Liver (tissue), 8 donors: ENCODE measurements at regions not wholly inside any gene's neighbourhood (a gene's known extent, or its start where the extent isn't known, plus 50 kb on each side); places are given as distances from the start of the nearest gene placed in this dataset.

Experiments used
- DNase-seq: peaks from one replicate; pipeline ENCODE4 v3.0.0-alpha.2; 2017; ENCODE audit warnings: low spot score
- H3K27ac ChIP-seq, 2 donors: one replicate each; pipeline ENCODE4 v1.7.0; 2013; ENCODE audit warnings: inconsistent platforms in 2 of 2, low read length in 2 of 2, control low read depth in 1 of 2, low read depth in 1 of 2, mild to moderate bottlenecking in 1 of 2
- H3K27me3 ChIP-seq, 4 donors: one replicate each; pipeline versions ENCODE4 v1.6.1 to v1.7.0; 2013; ENCODE audit warnings: low read length in 3 of 4, inconsistent platforms in 1 of 4, mild to moderate bottlenecking in 1 of 4, moderate library complexity in 1 of 4; ENCODE audit not compliant: control insufficient read depth in 4 of 4, insufficient read depth in 4 of 4
- H3K36me3 ChIP-seq, 4 donors: one replicate each; pipeline versions ENCODE4 v1.6.1 to v1.7.0; 2013; ENCODE audit warnings: low read length in 3 of 4, mild to moderate bottlenecking in 3 of 4, low read depth in 1 of 4, moderate library complexity in 1 of 4; ENCODE audit not compliant: control insufficient read depth in 4 of 4, insufficient read depth in 3 of 4
- H3K4me1 ChIP-seq, 4 donors: one replicate each; pipeline versions ENCODE4 v1.6.1 to v1.7.0; 2013; ENCODE audit warnings: low read length in 3 of 4, mild to moderate bottlenecking in 3 of 4, moderate library complexity in 1 of 4; ENCODE audit not compliant: control insufficient read depth in 4 of 4, insufficient read depth in 4 of 4
- H3K4me3 ChIP-seq, 3 donors: one replicate each; pipeline versions ENCODE4 v1.6.1 to v1.7.0; 2013; ENCODE audit warnings: low read length in 3 of 3, control low read depth in 1 of 3, low read depth in 1 of 3, mild to moderate bottlenecking in 1 of 3
- H3K9ac ChIP-seq, 2 donors: one replicate each; pipeline ENCODE4 v1.7.0; 2013; ENCODE audit warnings: low read length in 2 of 2, mild to moderate bottlenecking in 2 of 2, moderate library complexity in 2 of 2, control low read depth in 1 of 2, low read depth in 1 of 2
- H3K9me3 ChIP-seq, 4 donors: one replicate each; pipeline versions ENCODE4 v1.6.1 to v1.7.0; 2013; ENCODE audit warnings: low read length in 3 of 4; ENCODE audit not compliant: control insufficient read depth in 4 of 4
- ATF3 ChIP-seq: IDR thresholded peaks from 2 replicates; pipeline ENCODE4 v1.6.1; 2016; ENCODE audit warnings: antibody characterized with exemption
- CTCF ChIP-seq: fragments of 150-350 bp; IDR thresholded peaks from 2 replicates; pipeline ENCODE4 v1.5.1; 2017; ENCODE audit warnings: improper control_type of control experiment, low read depth, low read length; ENCODE audit not compliant: missing input control
- EGR1 ChIP-seq, 2 donors: IDR thresholded peaks; 2 replicates each; pipeline ENCODE4 v1.6.1; 2016 to 2018; ENCODE audit warnings: antibody characterized with exemption in 2 of 2, low read depth in 2 of 2
- FOXA1 ChIP-seq: IDR thresholded peaks from 2 replicates; pipeline ENCODE4 v1.6.1; 2016; ENCODE audit warnings: antibody characterized with exemption
- FOXA2 ChIP-seq: IDR thresholded peaks from 2 replicates; pipeline ENCODE4 v1.6.1; 2016; ENCODE audit warnings: antibody characterized with exemption
- GABPA ChIP-seq, 2 donors: IDR thresholded peaks in 1 of 2; conservative IDR thresholded peaks in 1 of 2; 2 replicates each; pipeline ENCODE4 v1.6.1; 2016; ENCODE audit warnings: antibody characterized with exemption in 2 of 2, mild to moderate bottlenecking in 1 of 2, moderate library complexity in 1 of 2
- HNF4A ChIP-seq, 2 donors: conservative IDR thresholded peaks; 2 replicates each; pipeline ENCODE4 v1.6.1; 2016; ENCODE audit warnings: antibody characterized with exemption in 2 of 2, mild to moderate bottlenecking in 2 of 2
- HNF4G ChIP-seq: IDR thresholded peaks from 2 replicates; pipeline ENCODE4 v1.6.1; 2016; ENCODE audit warnings: antibody characterized with exemption
- JUND ChIP-seq, 2 donors: IDR thresholded peaks; 2 replicates each; pipeline ENCODE4 v1.6.1; 2016; ENCODE audit warnings: antibody characterized with exemption in 2 of 2
- NR2F2 ChIP-seq: IDR thresholded peaks from 2 replicates; pipeline ENCODE4 v1.6.1; 2016; ENCODE audit warnings: antibody characterized with exemption
- RAD21 ChIP-seq, 2 donors: IDR thresholded peaks; 2 replicates each; pipeline ENCODE4 v1.6.1; 2016; ENCODE audit warnings: antibody characterized with exemption in 2 of 2, mild to moderate bottlenecking in 2 of 2
- RXRA ChIP-seq, 2 donors: IDR thresholded peaks; 2 replicates each; pipeline ENCODE4 v1.6.1; 2017 to 2018; ENCODE audit warnings: antibody characterized with exemption in 2 of 2, mild to moderate bottlenecking in 1 of 2
- SP1 ChIP-seq: IDR thresholded peaks from 2 replicates; pipeline ENCODE4 v1.6.1; 2018; ENCODE audit warnings: antibody characterized with exemption, mild to moderate bottlenecking
- TAF1 ChIP-seq: conservative IDR thresholded peaks from 2 replicates; pipeline ENCODE4 v1.6.1; 2016; ENCODE audit warnings: antibody characterized with exemption, mild to moderate bottlenecking
- YY1 ChIP-seq: IDR thresholded peaks from 2 replicates; pipeline ENCODE4 v1.6.1; 2016; ENCODE audit warnings: antibody characterized with exemption, mild to moderate bottlenecking
- ZBTB33 ChIP-seq: IDR thresholded peaks from 2 replicates; pipeline ENCODE4 v1.6.1; 2016; ENCODE audit warnings: antibody characterized with exemption
- WGBS: extraction: QIAGEN DNeasy Blood & Tissue Kit; methylation state at CpG from one replicate; pipeline ENCODE4 v1.1.7; 2013; 5-methylcytosine and 5-hydroxymethylcytosine counted together
- donor health status: healthy.
- donor health status: healthy.
- donor health status: healthy.
- donor health status: healthy.
- donor health status: healthy.

GRCh38 chr3:154972951-154973350 lies 107.2 kb upstream of the MME start:
- Histone ChIP-seq H3K9ac (no peak overlapping the region), H3K4me3 (no peak overlapping the region), H3K27ac (no peak overlapping the region), H3K4me1 (no peaks in the 10 kb centered on the region), H3K9me3 (no peaks in the 10 kb centered on the region), H3K27me3 (no peaks in the 10 kb centered on the region), H3K36me3 (no peaks in the 10 kb centered on the region)
- no peak for DNase-seq
- WGBS, result 92% methylated on average over 1 of the region's 1 CpG
- TF ChIP-seq ZBTB33 (no peak), RXRA (IDR thresholded peaks at IDR 0.05) (no peak), TAF1 (no peak)

- Histone ChIP-seq H3K36me3 (no peaks in the 10 kb centered on the region), H3K9ac (no peak overlapping the region), H3K9me3 (no peaks in the 10 kb centered on the region), H3K27me3 (no peaks in the 10 kb centered on the region), H3K4me1 (no peaks in the 10 kb centered on the region), H3K4me3 (no peak overlapping the region), H3K27ac (no peak overlapping the region)
- WGBS, result 64% methylated on average over 2 of the region's 2 CpGs
- TF ChIP-seq JUND (IDR thresholded peaks at IDR 0.05) (no peak), ATF3 (no peak), YY1 (no peak), ZBTB33 (no peak), RAD21 (IDR thresholded peaks at IDR 0.05) (no peak), HNF4A (conservative IDR thresholded peaks at IDR 0.05) (no peak), NR2F2 (no peak), CTCF (no peak), EGR1 (IDR thresholded peaks at IDR 0.05; ENCODE audit: low read depth in 2 of 2) (no peak), HNF4G (no peak), GABPA (IDR thresholded peaks at IDR 0.05 in 1 of 2, conservative IDR thresholded peaks at IDR 0.05 in 1 of 2) (no peak), SP1 (no peak), FOXA1 (no peak), TAF1 (no peak), FOXA2 (no peak)
- DNase-seq, result no peak
Measured at GRCh38 chr3:154971771-154972326, 108.3 kb upstream of the MME start.
